MG63 (cell line): ENCODE measurements at regions not wholly inside any gene's neighbourhood (a gene's known extent, or its start where the extent isn't known, plus 50 kb on each side); places are given as distances from the start of the nearest gene placed in this dataset.
"Not testable (repeated sequence)": the region's sequence is repeated elsewhere in the genome, so short reads cannot be mapped to it uniquely, and the experiment has no call there.

Source experiments
- DNase-seq: peaks from one replicate; pipeline ENCODE4 v3.0.0-alpha.2; 2020
- H3K27me3 ChIP-seq: fragments of 250-450 bp; sonication (Bioruptor Pico); 2 replicates; pipeline ENCODE4 v1.5.1; 2020; ENCODE audit warnings: mild to moderate bottlenecking, moderate library complexity
- H3K36me3 ChIP-seq: fragments of 250-450 bp; sonication (Bioruptor Pico); 2 replicates; pipeline ENCODE4 v1.5.1; 2020; ENCODE audit warnings: mild to moderate bottlenecking, moderate library complexity
- H3K4me3 ChIP-seq: fragments of 250-450 bp; sonication (Bioruptor Pico); 2 replicates; pipeline ENCODE4 v1.5.1; 2020; ENCODE audit warnings: mild to moderate bottlenecking, moderate library complexity
- H3K9me3 ChIP-seq: fragments of 250-450 bp; sonication (Bioruptor Pico); 2 replicates; pipeline ENCODE4 v1.5.1; 2020; ENCODE audit warnings: mild to moderate bottlenecking, moderate library complexity

- H3K4me3 ChIP-seq, result peak overlapping the region; percentile 30
Observed at GRCh38 chr7:65572581-65572980, 198.9 kb downstream of the ZNF92 start.

GRCh38 chr7:65576370-65576769, 202.7 kb downstream of the ZNF92 start:
- not testable (repeated sequence) for H3K9me3 ChIP-seq, H3K36me3 ChIP-seq, DNase-seq, H3K4me3 ChIP-seq, H3K27me3 ChIP-seq

More at GRCh38 chr7:65572581-65572980, 198.9 kb downstream of the ZNF92 start:
- H3K27me3 ChIP-seq, H3K36me3 ChIP-seq, H3K9me3 ChIP-seq: not testable (repeated sequence)
- peak; percentile 21 for DNase-seq

DNA sequence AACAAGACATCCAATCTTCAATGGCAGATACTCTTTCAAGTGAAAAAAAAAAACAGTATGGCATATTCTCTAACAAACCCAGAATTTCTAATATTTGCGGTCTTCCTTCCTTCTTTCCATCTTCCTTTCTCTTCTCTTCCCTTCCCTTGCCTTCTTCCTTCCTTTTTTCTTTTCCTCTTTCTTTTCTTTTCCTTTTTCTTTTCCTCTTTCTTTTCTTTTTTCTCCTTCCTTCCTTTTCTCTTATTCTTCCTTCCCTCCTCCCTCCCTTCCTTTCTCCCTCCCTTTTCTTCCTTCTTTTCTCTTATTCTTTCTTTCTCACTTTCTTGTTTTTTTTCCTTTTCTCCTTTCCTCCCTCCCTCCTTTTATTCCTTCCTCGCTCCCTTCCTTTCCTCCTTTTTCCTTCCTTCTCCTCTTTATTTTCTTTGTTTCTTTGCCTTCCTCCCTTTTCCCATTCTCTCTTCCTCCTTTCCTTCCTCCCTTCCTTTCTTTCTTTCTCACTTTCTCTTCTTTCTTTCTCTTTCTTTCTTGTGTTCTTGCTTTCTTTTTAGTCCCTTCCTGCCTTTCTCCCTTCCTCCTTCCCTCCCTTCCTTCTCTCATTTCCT, 209.0 kb downstream of the ZNF92 start:
- not testable (repeated sequence) for DNase-seq, H3K36me3 ChIP-seq, H3K4me3 ChIP-seq, H3K27me3 ChIP-seq, H3K9me3 ChIP-seq

DNA sequence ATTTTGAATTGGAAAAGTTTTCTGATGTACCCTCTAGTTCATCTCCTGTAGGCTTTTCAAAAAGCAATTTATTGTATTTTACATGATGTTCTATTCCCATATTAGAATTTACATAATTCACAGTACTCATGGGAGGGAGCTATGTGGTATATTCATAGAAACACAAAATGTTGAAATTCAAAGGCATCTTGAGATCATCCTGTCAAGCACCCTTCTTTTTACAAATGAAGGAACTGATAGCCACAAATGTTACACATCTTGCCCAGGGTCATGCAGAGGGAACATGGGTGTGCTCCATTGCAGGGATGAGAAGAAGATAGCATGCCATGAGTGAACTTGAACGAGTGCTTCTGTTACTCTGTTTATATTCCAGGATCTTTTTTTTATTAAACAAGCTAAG, 228.8 kb downstream of the ZNF92 start:
- not testable (repeated sequence) for H3K27me3 ChIP-seq, H3K4me3 ChIP-seq, H3K36me3 ChIP-seq, H3K9me3 ChIP-seq, DNase-seq

GRCh38 chr7:65609131-65609530, 235.5 kb downstream of the ZNF92 start:
- DNase-seq, result no peak
- H3K4me3 ChIP-seq, result no peak overlapping the region
- no peaks in the 10 kb centered on the region for H3K36me3 ChIP-seq
- H3K27me3 ChIP-seq, result peaks cover 3% of the 10 kb centered on the region; the same call in 1 of the 2 replicates
- no peaks in the 10 kb centered on the region for H3K9me3 ChIP-seq

DNA sequence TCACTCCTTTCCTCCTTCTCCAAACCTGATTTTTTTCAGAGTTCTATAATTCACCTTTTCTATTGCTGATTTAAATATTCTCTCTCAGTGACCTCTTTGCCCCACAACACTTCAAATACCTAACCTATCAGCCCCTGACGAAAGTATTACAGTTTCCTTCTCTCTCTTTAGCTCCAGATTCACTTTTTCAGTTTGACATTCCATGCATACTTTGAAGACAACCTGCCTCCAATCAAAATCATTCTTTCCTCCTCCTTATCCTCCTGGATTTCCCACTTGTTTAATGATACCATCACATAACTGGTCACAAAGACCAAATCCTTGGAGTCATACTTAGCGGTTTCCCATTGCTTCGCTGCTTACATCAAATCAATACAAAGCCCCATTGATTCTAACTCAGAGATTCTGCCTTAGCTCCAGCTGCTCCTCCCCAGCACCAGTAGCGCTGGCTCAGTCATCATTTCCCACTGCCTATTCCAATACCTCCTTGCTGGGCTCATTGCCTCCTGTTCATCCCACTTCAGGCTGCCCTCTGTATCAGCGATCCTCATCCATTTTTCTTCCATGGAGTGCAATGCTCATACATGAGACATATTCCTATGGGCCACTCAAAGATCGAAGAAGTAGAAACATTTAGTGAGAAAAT, 240.1 kb downstream of the ZNF92 start:
- not testable (repeated sequence) for H3K36me3 ChIP-seq, DNase-seq, H3K27me3 ChIP-seq, H3K9me3 ChIP-seq, H3K4me3 ChIP-seq

- H3K27me3 ChIP-seq, DNase-seq, H3K36me3 ChIP-seq, H3K4me3 ChIP-seq, H3K9me3 ChIP-seq: not testable (repeated sequence)
Observed at GRCh38 chr7:65616111-65616510, 242.5 kb downstream of the ZNF92 start.

GRCh38 chr7:65620216-65620615, 246.6 kb downstream of the ZNF92 start:
- H3K4me3 ChIP-seq, H3K36me3 ChIP-seq, DNase-seq, H3K27me3 ChIP-seq, H3K9me3 ChIP-seq: not testable (repeated sequence)

DNA sequence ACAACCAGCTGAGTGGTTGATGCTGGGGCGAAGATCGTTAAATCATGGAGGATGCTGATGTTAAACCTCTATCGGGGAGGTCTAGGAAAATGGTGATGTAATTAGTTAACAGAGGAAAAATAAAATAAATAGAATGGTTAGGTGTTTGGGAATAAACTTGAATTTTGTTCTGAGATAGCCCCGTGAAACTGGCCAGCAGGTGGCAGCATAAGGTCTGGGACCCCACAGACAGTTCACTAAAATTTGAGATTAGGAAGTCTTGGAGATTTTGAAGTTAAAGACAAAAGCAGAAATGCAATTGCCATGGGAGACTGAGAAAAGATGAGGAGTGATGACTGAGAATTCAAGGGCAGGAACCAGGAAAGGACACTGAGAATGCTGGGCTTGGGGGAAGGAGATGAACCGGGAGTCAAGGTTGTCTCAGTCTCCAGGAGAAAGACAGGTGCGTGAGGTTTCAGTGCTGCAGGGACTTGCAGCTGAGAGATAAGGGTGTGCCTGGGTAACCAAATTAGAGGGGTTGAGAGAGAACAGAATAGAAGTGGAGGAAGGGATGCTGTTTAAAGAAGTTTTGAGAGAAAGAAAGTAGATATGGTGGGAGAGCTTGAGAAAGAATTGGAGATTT, 248.0 kb downstream of the ZNF92 start:
- not testable (repeated sequence) for H3K36me3 ChIP-seq, H3K27me3 ChIP-seq, H3K4me3 ChIP-seq, H3K9me3 ChIP-seq
- DNase-seq, result peak; percentile 1

GRCh38 chr7:65631236-65631635, 241.6 kb upstream of the VKORC1L1 start:
- H3K4me3 ChIP-seq, H3K27me3 ChIP-seq, H3K36me3 ChIP-seq, H3K9me3 ChIP-seq, DNase-seq: not testable (repeated sequence)

DNA sequence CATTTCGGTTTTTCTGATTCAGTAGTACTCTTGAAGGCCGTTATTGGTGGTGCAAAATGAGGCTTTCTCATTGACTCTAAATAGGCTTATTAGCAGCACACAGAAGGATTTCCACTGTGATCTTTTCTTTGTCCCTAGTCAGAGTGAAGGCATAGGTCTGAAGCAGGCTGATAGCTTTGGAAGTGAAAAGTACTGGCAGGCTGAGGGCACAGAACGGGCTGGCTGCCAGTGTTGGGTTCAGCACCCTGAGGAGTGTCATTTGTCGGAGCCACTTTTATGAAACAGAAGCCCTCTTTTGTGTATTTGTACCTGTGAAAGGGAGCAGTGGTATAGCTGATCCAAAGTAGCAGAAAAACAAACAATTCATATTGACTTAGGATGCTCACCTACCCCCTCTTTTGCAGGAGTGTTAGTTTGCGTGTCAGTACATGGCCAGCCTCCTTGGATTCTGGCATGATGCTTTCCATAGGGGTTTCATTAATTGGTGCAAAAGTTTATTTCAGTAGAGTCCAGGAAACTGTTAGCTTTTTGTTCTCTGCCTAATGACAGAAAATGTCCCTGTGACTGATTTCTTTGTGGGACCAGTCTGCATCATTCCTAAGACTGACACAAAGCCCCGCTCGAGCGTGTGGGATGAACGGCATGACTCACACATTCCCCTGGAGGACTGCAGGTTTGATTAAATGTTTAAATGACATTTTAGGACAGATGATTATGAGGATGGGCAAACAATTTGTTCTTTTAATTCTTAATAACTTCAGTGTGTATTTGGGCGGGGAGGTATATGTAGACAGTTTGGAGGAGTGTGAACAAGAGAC, 239.1 kb upstream of the VKORC1L1 start:
- H3K27me3 ChIP-seq, H3K36me3 ChIP-seq, H3K4me3 ChIP-seq, H3K9me3 ChIP-seq, DNase-seq: not testable (repeated sequence)

DNA sequence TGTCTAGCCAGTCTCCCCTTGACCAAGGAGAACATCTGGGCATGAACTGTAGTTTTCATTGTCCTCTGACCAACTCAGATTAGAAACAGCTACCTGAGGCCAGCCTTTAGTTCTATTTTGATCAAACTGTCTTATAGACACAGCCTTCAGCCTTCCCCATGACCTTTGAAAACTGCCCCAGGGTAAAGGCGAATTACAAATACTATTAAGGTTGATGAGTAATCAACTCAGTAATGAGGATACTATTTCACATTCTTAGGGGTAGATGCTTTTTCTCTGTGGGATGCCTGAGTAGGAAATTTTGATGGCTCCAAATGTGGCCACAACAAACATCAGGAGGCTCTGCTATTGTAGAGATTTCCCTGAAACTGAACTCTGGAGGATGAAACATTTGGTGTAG, 234.0 kb upstream of the VKORC1L1 start:
- H3K27me3 ChIP-seq, DNase-seq, H3K36me3 ChIP-seq, H3K4me3 ChIP-seq, H3K9me3 ChIP-seq: not testable (repeated sequence)

- H3K4me3 ChIP-seq, H3K27me3 ChIP-seq, DNase-seq, H3K9me3 ChIP-seq, H3K36me3 ChIP-seq: not testable (repeated sequence)
Observed at GRCh38 chr7:65639717-65640116, 233.2 kb upstream of the VKORC1L1 start.

DNA sequence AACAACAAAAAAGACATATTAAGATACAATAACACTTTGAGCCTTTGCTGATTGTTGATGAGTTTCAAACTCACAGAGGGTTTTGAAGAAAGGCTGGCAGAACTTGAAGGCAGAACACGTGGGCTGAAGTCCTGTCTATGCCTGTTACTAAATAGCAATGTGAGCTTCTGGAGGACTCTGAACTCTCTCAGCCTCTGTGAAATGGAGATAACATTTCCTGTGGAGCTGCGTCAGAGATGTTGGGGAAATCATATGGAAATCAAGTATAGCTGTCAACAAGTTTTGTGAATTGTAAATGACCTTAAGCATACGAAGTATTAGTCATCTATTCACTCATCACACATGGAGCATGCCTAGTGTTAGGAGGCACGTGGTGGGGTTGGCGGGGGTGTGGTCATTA, 229.4 kb upstream of the VKORC1L1 start:
- not testable (repeated sequence) for H3K9me3 ChIP-seq, DNase-seq, H3K27me3 ChIP-seq, H3K4me3 ChIP-seq, H3K36me3 ChIP-seq

GRCh38 chr7:65647153-65647964, 225.5 kb upstream of the VKORC1L1 start:
- not testable (repeated sequence) for H3K36me3 ChIP-seq, H3K27me3 ChIP-seq, H3K4me3 ChIP-seq, DNase-seq, H3K9me3 ChIP-seq

DNA sequence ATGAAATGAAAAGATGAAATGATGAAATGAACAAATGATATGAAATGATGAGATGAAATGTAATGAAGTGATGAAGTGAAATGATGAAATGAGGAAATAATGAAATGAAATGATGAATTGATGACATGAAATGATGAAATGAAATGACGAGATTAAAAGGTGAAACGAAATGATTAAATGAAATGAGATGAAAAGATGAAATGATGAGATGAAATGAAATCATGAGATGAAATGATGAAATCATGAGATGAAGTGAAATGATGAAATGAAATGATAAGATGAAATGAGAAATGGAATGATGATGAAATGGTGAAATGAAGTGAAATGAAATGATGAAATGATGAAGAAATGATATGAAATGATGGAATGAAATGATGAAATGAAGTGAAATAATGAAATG, 221.7 kb upstream of the VKORC1L1 start:
- H3K9me3 ChIP-seq, H3K4me3 ChIP-seq, DNase-seq, H3K36me3 ChIP-seq, H3K27me3 ChIP-seq: not testable (repeated sequence)
